OCI-LY3 (cell line): ENCODE measurements at regions not wholly inside any gene's neighbourhood (a gene's known extent, or its start where the extent isn't known, plus 50 kb on each side); places are given as distances from the start of the nearest gene placed in this dataset.

ENCODE experiments used
- CTCF ChIP-seq: fragments of 200-600, 300-600 bp; sonication (generic); IDR thresholded peaks from 2 replicates; pipeline ENCODE4 v1.5.1; 2014; ENCODE audit warnings: antibody characterized with exemption, low read length, low read depth
- EZH2phosphoT487 ChIP-seq: fragments of 200-600 bp; shearing (Covaris generic); IDR thresholded peaks from 2 replicates; pipeline ENCODE4 v1.6.1; 2018; ENCODE audit warnings: antibody characterized with exemption, mixed run types, low read depth

GRCh38 chr3:1962396-1963088 is 136.1 kb upstream of the CNTN4 start:
- no peak for TF ChIP-seq CTCF
- TF ChIP-seq EZH2phosphoT487 = no peak
